Tibial artery (tissue), 4 donors: ENCODE measurements at regions not wholly inside any gene's neighbourhood (a gene's known extent, or its start where the extent isn't known, plus 50 kb on each side); places are given as distances from the start of the nearest gene placed in this dataset.

ENCODE experiments used
- DNase-seq, 2 donors: peaks; one replicate each; pipeline ENCODE4 v3.0.0-alpha.2; 2019
- H3K27ac ChIP-seq, 2 donors: fragments of 200-600 bp; sonication (generic) in 1 of 2; 1 replicate in 1 of 2; 2 replicates in 1 of 2; pipeline ENCODE4 v1.5.1; 2018 to 2019; ENCODE audit warnings: mild to moderate bottlenecking in 1 of 2
- H3K27me3 ChIP-seq, 2 donors: fragments of 200-600 bp; sonication (generic) in 1 of 2; one replicate each; pipeline versions ENCODE4 v1.5.1 to v1.6.0; 2016 to 2019
- H3K36me3 ChIP-seq, 3 donors: fragments of 200-600 bp; sonication (generic) in 2 of 3; one replicate each; pipeline ENCODE4 v1.5.1; 2016 to 2019; ENCODE audit warnings: mild to moderate bottlenecking in 2 of 3
- H3K4me1 ChIP-seq, 4 donors: fragments of 200-600 bp; sonication (generic) in 2 of 4; 1 replicate in 3 of 4; 2 replicates in 1 of 4; pipeline ENCODE4 v1.5.1; 2016 to 2019
- H3K4me3 ChIP-seq, 2 donors: fragments of 200-600 bp; sonication (generic) in 1 of 2; 1 replicate in 1 of 2; 2 replicates in 1 of 2; pipeline ENCODE4 v1.5.1; 2018 to 2019; ENCODE audit warnings: mild to moderate bottlenecking in 2 of 2
- H3K9me3 ChIP-seq, 3 donors: fragments of 200-600 bp; sonication (generic) in 1 of 3; one replicate each; pipeline ENCODE4 v1.5.1; 2016 to 2019
- intact Hi-C: fragments of 100-400 bp; cut with DNase I; formaldehyde crosslinking; loops from one replicate; pipeline ENCODE4 v1.15.0; 2023; ENCODE audit warnings: low total_unique reads
- TF ChIP-seq, protein P1 (sequence below), 2 experiments: fragments of 200-600 bp in 1 of 2; fragments of 450-650 bp in 1 of 2; IDR thresholded peaks; one replicate each; pipeline ENCODE4 v1.5.1; 2017 to 2019; ENCODE audit warnings: antibody characterized with exemption in 2 of 2, mild to moderate bottlenecking in 1 of 2, moderate library complexity in 1 of 2

- Histone ChIP-seq H3K4me3 (no peak overlapping the region), H3K27ac (no peak overlapping the region), H3K27me3 (no peaks in the 10 kb centered on the region), H3K36me3 (no peaks in the 10 kb centered on the region), H3K4me1 (no peaks in the 10 kb centered on the region), H3K9me3 (no peaks in the 10 kb centered on the region)
- TF ChIP-seq, protein P1, sequence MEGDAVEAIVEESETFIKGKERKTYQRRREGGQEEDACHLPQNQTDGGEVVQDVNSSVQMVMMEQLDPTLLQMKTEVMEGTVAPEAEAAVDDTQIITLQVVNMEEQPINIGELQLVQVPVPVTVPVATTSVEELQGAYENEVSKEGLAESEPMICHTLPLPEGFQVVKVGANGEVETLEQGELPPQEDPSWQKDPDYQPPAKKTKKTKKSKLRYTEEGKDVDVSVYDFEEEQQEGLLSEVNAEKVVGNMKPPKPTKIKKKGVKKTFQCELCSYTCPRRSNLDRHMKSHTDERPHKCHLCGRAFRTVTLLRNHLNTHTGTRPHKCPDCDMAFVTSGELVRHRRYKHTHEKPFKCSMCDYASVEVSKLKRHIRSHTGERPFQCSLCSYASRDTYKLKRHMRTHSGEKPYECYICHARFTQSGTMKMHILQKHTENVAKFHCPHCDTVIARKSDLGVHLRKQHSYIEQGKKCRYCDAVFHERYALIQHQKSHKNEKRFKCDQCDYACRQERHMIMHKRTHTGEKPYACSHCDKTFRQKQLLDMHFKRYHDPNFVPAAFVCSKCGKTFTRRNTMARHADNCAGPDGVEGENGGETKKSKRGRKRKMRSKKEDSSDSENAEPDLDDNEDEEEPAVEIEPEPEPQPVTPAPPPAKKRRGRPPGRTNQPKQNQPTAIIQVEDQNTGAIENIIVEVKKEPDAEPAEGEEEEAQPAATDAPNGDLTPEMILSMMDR (IDR thresholded peaks at IDR 0.05) = no peak
- DNase-seq = no peak
- intact Hi-C loops = no loop called here
Measured at GRCh38 chr14:42192738-42193653, 586.3 kb downstream of the LRFN5 start.

DNA sequence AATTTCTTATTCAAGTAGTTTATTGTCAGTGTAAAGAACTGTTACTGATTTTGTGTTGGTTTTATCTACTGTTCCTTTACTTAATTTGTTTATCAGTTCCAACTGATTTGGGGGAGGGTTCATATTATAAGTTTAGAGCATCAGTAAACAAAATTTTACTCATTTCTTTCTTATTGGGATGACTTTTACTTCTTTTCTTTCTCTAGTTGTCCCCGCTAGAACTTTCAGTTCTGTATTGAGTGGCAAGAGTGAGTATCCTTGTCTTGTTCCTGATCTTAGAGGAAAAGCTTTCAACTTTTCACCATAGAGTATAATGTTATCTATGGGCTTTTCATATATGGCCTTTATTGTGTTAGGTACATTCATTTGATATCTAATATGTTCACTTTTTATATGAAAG is 584.1 kb downstream of the LRFN5 start:
- H3K27ac ChIP-seq = no peak overlapping the region
- no peak overlapping the region for H3K4me3 ChIP-seq
- H3K36me3 ChIP-seq = no peaks in the 10 kb centered on the region
- TF ChIP-seq, protein P1 (IDR thresholded peaks at IDR 0.05) = no peak
- H3K27me3 ChIP-seq = no peaks in the 10 kb centered on the region
- no peak for DNase-seq
- intact Hi-C loops = no loop called here
- no peaks in the 10 kb centered on the region for H3K4me1 ChIP-seq
- no peaks in the 10 kb centered on the region for H3K9me3 ChIP-seq

DNA sequence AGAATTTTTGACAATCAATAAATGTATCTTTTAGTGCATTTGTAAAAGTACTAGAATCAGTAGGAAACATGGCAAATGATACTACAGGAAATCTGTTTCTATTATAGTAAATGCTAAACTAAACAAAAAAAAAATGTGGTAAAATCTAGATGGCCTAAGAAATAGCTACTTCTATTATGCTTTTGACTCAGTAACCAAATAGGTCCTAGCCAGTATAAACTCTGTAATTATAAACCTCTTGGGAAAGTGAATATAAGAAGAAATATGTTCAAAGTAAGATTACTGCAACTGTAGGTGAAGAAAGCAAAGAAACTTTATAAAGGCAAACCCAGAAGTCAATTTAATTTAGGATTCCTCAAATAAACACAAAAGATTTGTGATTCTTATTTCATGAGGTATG is 581.2 kb downstream of the LRFN5 start:
- H3K27ac ChIP-seq = no peak overlapping the region
- no peaks in the 10 kb centered on the region for H3K27me3 ChIP-seq
- TF ChIP-seq, protein P1 (IDR thresholded peaks at IDR 0.05) = no peak
- no peaks in the 10 kb centered on the region for H3K36me3 ChIP-seq
- no peaks in the 10 kb centered on the region for H3K4me1 ChIP-seq
- no peak for DNase-seq
- intact Hi-C loops = no loop called here
- no peak overlapping the region for H3K4me3 ChIP-seq
- no peaks in the 10 kb centered on the region for H3K9me3 ChIP-seq

DNA sequence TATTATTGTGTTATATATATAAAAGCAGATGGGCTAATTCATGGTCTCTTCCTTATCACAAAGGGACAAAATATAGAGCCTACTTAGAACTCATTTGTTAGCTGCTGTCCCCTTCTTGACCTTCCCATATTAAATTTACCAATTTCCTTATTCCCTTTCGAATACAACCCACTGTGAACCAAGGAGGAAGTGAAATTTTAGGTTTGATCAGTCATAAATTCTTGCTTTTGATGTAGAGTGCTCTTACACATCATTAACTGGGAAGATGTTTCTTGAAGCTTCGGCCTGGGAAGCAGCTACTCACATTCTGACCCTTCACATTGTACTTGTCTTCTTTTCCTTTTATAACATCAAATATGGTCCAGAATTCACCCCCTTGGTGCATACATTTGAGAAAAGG is 579.0 kb downstream of the LRFN5 start:
- no peak overlapping the region for H3K4me3 ChIP-seq
- no peaks in the 10 kb centered on the region for H3K27me3 ChIP-seq
- H3K4me1 ChIP-seq = no peaks in the 10 kb centered on the region
- intact Hi-C loops = no loop called here
- no peak for DNase-seq
- no peaks in the 10 kb centered on the region for H3K9me3 ChIP-seq
- no peaks in the 10 kb centered on the region for H3K36me3 ChIP-seq
- TF ChIP-seq, protein P1 (IDR thresholded peaks at IDR 0.05) = no peak
- H3K27ac ChIP-seq = no peak overlapping the region

DNA sequence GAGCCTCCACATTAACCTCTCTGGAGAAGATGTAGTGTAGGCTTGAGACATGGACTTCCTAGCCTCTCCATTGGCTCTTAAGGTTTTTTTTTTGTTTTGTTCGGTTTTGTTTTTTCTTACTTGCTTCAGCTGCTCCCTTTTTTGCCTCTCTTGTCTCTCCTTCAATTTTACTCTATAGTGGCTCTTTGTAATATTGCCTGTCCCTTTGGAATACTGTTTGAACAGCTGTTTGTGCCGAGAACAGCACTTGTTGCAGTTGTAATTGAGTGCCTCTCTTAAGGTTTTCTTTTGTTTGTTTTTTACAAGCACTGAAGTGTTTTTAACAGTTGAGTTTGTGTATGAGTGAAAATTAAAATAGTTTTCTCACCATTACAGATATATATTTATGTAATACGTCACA is 567.7 kb downstream of the LRFN5 start:
- H3K36me3 ChIP-seq = no peaks in the 10 kb centered on the region
- no peak for DNase-seq
- H3K27me3 ChIP-seq = no peaks in the 10 kb centered on the region
- H3K27ac ChIP-seq = no peak overlapping the region
- H3K4me3 ChIP-seq = no peak overlapping the region
- H3K4me1 ChIP-seq = no peaks in the 10 kb centered on the region
- no peaks in the 10 kb centered on the region for H3K9me3 ChIP-seq
- TF ChIP-seq, protein P1 (IDR thresholded peaks at IDR 0.05) = no peak
- intact Hi-C loops = no loop called here
